OCI-LY7 (cell line): ENCODE measurements at regions not wholly inside any gene's neighbourhood (a gene's known extent, or its start where the extent isn't known, plus 50 kb on each side); places are given as distances from the start of the nearest gene placed in this dataset.

ENCODE experiments used
- BruUV-seq: library from RNA; stranded (reverse); fragments of 400-500 nt; replicated peaks from 2 replicates; lab custom pipeline; 2021; lab: Mats Ljungman, UMichigan
- CTCF ChIA-PET: fragments of 300-600 bp; sonication (Branson Sonifier 250); formaldehyde crosslinking; loops from one replicate; lab custom pipeline; 2022; ENCODE audit warnings: antibody characterized with exemption; ENCODE audit not compliant: unreplicated experiment; lab: Charles Lee
- POLR2A ChIA-PET: fragments of 300-600 bp; sonication (Branson Sonifier 250); formaldehyde crosslinking; loops from one replicate; lab custom pipeline; 2022; ENCODE audit warnings: antibody characterized with exemption; lab: Charles Lee
- DNase-seq: peaks from one replicate; pipeline ENCODE4 v3.0.0-alpha.2; 2015; ENCODE audit warnings: low spot score
- H2AFZ ChIP-seq: fragments of 200-600 bp; sonication (generic), shearing (Covaris generic); 2 replicates; pipeline ENCODE4 v1.6.1; 2014; ENCODE audit warnings: mild to moderate bottlenecking, antibody characterized with exemption, low read length, moderate library complexity
- H3K27ac ChIP-seq: fragments of 200-600 bp; sonication (generic); 2 replicates; pipeline ENCODE4 v1.5.1; 2014; ENCODE audit warnings: mixed run types, low read depth, mild to moderate bottlenecking, moderate library complexity, low read length, inconsistent platforms; ENCODE audit not compliant: poor library complexity, severe bottlenecking
- H3K36me3 ChIP-seq: fragments of 200-600 bp; sonication (generic); 2 replicates; pipeline ENCODE4 v1.6.1; 2014; ENCODE audit warnings: mild to moderate bottlenecking, antibody characterized with exemption, low read length, moderate library complexity, mixed read lengths; ENCODE audit not compliant: insufficient read depth
- H3K4me1 ChIP-seq: fragments of 200-600 bp; sonication (generic); 2 replicates; pipeline ENCODE4 v1.5.1; 2014; ENCODE audit warnings: mild to moderate bottlenecking, low read length; ENCODE audit not compliant: insufficient read depth, poor library complexity, severe bottlenecking
- H3K4me2 ChIP-seq: fragments of 200-600 bp; sonication (generic); 2 replicates; pipeline ENCODE4 v1.6.1; 2014; ENCODE audit warnings: mild to moderate bottlenecking, low read length
- H3K4me3 ChIP-seq: fragments of 200-600 bp; sonication (generic); 2 replicates; pipeline ENCODE4 v1.5.1; 2014; ENCODE audit warnings: mild to moderate bottlenecking, low read depth, low read length; ENCODE audit not compliant: poor library complexity, severe bottlenecking
- H3K79me2 ChIP-seq: fragments of 200-600 bp; sonication (generic); 2 replicates; pipeline ENCODE4 v1.6.1; 2016; ENCODE audit warnings: low read depth, mild to moderate bottlenecking, low read length, moderate library complexity, mixed read lengths; ENCODE audit not compliant: insufficient read depth
- H3K9me2 ChIP-seq: fragments of 200-600 bp; sonication (generic); 2 replicates; pipeline ENCODE4 v1.6.1; 2016; ENCODE audit warnings: mild to moderate bottlenecking, low read length, mixed read lengths; ENCODE audit not compliant: insufficient read depth
- H3K9me3 ChIP-seq: fragments of 200-600 bp; sonication (generic); 2 replicates; pipeline ENCODE4 v1.6.1; 2014; ENCODE audit warnings: mild to moderate bottlenecking, mixed run types, low read length, mixed read lengths
- H4K20me1 ChIP-seq: fragments of 200-600 bp; sonication (generic); 2 replicates; pipeline ENCODE4 v1.6.1; 2014; ENCODE audit warnings: mild to moderate bottlenecking, antibody characterized with exemption, low read length, moderate library complexity, mixed read lengths; ENCODE audit not compliant: insufficient read depth
- EZH2phosphoT487 ChIP-seq: fragments of 200-600 bp; sonication (generic); IDR thresholded peaks from 2 replicates; pipeline ENCODE4 v1.6.1; 2018; ENCODE audit warnings: low read depth, borderline replicate concordance, mild to moderate bottlenecking, mixed run types, antibody characterized with exemption, low read length, moderate library complexity, mixed read lengths
- intact Hi-C: fragments of 100-400 bp; cut with micrococcal nuclease; formaldehyde crosslinking; loops from one replicate; pipeline ENCODE4 v1.10.0; 2022; ENCODE audit not compliant: unreplicated experiment
- TF ChIP-seq, protein P1 (sequence below): fragments of 200-600 bp; sonication (generic); conservative IDR thresholded peaks from 2 replicates; pipeline ENCODE4 v1.5.1; 2014; ENCODE audit warnings: mild to moderate bottlenecking, antibody characterized with exemption, low read length, moderate library complexity, mixed read lengths

DNA sequence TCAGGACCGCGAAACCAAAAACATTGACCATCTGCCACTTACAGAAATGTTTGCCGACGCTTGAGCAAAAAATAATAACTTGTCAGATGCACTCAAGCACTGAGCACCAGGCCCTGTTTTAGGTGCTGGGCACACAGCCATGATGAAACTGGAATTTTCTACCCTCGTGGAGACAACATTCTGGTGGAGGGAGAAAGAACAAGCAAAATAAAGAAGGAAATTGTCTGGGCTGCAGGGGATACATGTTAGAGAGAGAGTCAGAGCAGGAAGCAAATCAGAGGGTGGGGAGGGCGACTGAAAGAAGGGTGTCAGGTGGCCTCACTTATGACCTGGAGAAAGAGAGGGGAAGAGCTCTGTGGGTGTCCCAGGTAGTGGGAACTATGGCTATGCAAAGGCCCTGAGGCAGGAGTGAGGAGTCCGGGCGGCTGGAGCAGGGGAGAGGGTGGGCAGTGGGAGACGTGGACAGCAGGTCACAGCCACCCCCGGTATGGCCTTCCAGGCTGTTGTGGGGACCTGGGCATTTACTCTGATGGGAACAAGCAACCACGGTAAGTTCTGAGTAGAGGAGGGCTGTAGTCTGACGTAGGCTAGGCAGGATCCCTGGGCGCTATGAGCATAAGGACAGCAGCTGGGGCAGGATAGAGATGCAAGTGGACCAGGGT is 78.8 kb downstream of the MYEOV start:
- CTCF ChIA-PET, result no interaction called here
- Histone ChIP-seq H3K9me2 (no peaks in the 10 kb centered on the region), H4K20me1 (no peaks in the 10 kb centered on the region), H3K27ac (no peak overlapping the region), H2AFZ (no peak overlapping the region), H3K36me3 (no peaks in the 10 kb centered on the region), H3K9me3 (no peaks in the 10 kb centered on the region), H3K4me3 (no peak overlapping the region), H3K79me2 (no peaks in the 10 kb centered on the region), H3K4me1 (no peaks in the 10 kb centered on the region), H3K4me2 (no peak overlapping the region)
- no peak for DNase-seq
- TF ChIP-seq EZH2phosphoT487, result no peak
- TF ChIP-seq, protein P1, sequence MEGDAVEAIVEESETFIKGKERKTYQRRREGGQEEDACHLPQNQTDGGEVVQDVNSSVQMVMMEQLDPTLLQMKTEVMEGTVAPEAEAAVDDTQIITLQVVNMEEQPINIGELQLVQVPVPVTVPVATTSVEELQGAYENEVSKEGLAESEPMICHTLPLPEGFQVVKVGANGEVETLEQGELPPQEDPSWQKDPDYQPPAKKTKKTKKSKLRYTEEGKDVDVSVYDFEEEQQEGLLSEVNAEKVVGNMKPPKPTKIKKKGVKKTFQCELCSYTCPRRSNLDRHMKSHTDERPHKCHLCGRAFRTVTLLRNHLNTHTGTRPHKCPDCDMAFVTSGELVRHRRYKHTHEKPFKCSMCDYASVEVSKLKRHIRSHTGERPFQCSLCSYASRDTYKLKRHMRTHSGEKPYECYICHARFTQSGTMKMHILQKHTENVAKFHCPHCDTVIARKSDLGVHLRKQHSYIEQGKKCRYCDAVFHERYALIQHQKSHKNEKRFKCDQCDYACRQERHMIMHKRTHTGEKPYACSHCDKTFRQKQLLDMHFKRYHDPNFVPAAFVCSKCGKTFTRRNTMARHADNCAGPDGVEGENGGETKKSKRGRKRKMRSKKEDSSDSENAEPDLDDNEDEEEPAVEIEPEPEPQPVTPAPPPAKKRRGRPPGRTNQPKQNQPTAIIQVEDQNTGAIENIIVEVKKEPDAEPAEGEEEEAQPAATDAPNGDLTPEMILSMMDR, result no peak
- intact Hi-C loops, result no loop called here
- POLR2A ChIA-PET, result no interaction called here
- BruUV-seq, result no TSS peak

DNA sequence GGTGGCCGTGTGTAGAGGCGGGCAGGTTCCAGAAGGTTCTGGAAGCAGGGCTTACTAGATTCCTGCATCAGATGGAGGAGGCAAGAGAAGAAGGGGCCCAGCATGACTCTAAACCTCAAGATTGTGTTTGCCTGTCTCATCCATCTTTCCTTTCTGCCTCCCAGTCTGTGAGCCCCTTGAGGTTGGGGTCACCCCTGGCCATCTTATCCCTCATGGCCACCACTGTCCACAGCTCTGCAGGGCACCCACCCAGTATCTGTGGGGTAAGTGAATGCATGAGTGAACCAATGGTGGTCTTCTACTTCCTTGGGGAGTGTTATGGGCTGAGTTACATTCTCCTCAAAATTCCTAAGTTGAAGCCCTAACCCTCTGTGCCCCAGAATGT is 79.3 kb downstream of the MYEOV start:
- BruUV-seq, result no TSS peak

More for the DNA sequence above, 79.3 kb downstream of the MYEOV start:
- no peak for TF ChIP-seq EZH2phosphoT487
- TF ChIP-seq, protein P1, result no peak
- no peaks in the 10 kb centered on the region for H3K79me2 ChIP-seq
- no peaks in the 10 kb centered on the region for H3K36me3 ChIP-seq
- CTCF ChIA-PET, result no interaction called here
- intact Hi-C loops, result no loop called here
- H3K4me2 ChIP-seq, result no peak overlapping the region
- H2AFZ ChIP-seq, result no peak overlapping the region
- H3K4me1 ChIP-seq, result no peaks in the 10 kb centered on the region
- no peaks in the 10 kb centered on the region for H3K9me2 ChIP-seq
- no peaks in the 10 kb centered on the region for H3K9me3 ChIP-seq
- no peak for DNase-seq
- H4K20me1 ChIP-seq, result no peaks in the 10 kb centered on the region
- no peak overlapping the region for H3K27ac ChIP-seq
- no peak overlapping the region for H3K4me3 ChIP-seq
- POLR2A ChIA-PET, result no interaction called here
